ENCODE measurements at regions not wholly inside any gene's neighbourhood (a gene's known extent, or its start where the extent isn't known, plus 50 kb on each side); places are given as distances from the start of the nearest gene placed in this dataset.

DNA sequence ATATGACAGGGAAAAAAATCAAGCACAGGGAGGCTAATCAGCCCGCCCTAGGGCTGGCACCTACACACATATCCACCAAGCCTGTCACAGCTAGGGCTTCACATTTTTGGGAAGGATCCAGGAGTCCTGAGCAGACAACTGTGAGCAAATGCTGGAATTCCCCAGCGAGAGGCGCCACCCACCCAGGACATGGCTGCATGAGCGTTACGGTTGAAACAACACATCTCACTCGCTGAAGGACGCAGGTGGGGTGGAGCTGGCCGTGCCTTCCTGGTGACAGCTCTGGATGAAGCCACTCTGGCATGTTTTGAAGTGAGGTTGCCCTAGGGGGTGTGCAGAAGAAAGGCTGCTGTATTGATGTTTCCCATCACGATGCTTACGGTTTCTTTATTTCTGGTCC lies 315.1 kb upstream of the EEF2KMT start:
- TF ChIP-seq, protein P1, sequence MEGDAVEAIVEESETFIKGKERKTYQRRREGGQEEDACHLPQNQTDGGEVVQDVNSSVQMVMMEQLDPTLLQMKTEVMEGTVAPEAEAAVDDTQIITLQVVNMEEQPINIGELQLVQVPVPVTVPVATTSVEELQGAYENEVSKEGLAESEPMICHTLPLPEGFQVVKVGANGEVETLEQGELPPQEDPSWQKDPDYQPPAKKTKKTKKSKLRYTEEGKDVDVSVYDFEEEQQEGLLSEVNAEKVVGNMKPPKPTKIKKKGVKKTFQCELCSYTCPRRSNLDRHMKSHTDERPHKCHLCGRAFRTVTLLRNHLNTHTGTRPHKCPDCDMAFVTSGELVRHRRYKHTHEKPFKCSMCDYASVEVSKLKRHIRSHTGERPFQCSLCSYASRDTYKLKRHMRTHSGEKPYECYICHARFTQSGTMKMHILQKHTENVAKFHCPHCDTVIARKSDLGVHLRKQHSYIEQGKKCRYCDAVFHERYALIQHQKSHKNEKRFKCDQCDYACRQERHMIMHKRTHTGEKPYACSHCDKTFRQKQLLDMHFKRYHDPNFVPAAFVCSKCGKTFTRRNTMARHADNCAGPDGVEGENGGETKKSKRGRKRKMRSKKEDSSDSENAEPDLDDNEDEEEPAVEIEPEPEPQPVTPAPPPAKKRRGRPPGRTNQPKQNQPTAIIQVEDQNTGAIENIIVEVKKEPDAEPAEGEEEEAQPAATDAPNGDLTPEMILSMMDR (IDR thresholded peaks at IDR 0.05), result no peak
- H3K4me1 ChIP-seq (ENCODE audit: control insufficient read depth in 1 of 2, low read depth in 2 of 2), result no peaks in the 10 kb centered on the region
- no peaks in the 10 kb centered on the region for H3K9me3 ChIP-seq
- no peaks in the 10 kb centered on the region for H3K36me3 ChIP-seq
- no peak overlapping the region for H3K4me3 ChIP-seq
- H3K27ac ChIP-seq, result no peak overlapping the region
- ATAC-seq (ENCODE audit: insufficient number of reproducible peaks, low FRiP score, low read depth) (no peak), DNase-seq (ENCODE audit: low spot score) (no peak)
- H3K27me3 ChIP-seq (replicated peaks; ENCODE audit: insufficient read depth), result no peaks in the 10 kb centered on the region

DNA sequence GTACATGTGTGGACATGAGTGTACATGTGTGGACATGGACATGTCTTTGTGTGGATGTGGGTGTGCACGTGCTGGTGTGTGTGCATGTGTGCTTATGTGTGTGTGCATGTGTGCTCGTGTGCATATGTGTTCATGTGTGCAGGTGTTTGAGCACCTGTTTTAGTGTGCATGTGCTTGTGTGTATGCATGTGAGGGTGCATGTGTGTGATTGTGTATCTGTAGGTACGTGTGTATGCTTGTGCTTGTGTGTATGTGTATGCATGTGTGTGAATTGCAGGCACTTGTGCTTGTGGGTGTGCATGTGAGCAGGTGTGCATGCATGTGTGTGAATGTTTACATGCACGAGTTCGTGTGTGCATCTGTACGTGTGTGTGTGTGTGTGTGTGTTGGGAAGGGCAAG lies 300.6 kb upstream of the EEF2KMT start:
- Histone ChIP-seq H3K27me3 (replicated peaks; ENCODE audit: insufficient read depth) (no peaks in the 10 kb centered on the region), H3K4me1 (ENCODE audit: control insufficient read depth in 1 of 2, low read depth in 2 of 2) (no peaks in the 10 kb centered on the region), H3K4me3 (no peak overlapping the region), H3K36me3 (no peaks in the 10 kb centered on the region), H3K27ac (no peak overlapping the region), H3K9me3 (no peaks in the 10 kb centered on the region)
- no peak for DNase-seq (ENCODE audit: low spot score)
- ATAC-seq (ENCODE audit: insufficient number of reproducible peaks, low FRiP score, low read depth), result no peak
- TF ChIP-seq, protein P1 (IDR thresholded peaks at IDR 0.05), result no peak

DNA sequence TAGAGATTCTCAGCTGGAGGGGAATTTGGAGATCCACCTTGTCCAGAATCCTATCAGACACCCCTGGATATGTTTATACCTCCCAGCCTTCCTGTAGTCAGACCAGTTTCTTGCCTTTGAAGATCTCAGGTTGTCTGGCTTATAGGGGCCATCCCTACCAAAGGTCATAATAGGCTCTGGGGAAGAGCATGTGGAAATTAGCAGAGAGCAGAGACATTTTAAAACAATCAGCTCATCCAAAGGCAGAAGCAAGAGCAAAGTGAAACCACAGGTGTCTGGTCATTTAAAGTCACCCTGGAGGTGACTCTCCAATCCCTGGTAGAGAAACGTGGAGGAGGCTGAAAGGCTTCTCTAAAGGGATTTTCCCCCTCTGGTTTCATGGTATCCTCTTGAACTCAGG lies 299.3 kb upstream of the EEF2KMT start:
- DNase-seq (ENCODE audit: low spot score) (no peak), ATAC-seq (ENCODE audit: insufficient number of reproducible peaks, low FRiP score, low read depth) (no peak)
- TF ChIP-seq, protein P1 (IDR thresholded peaks at IDR 0.05), result no peak

GRCh38 chr16:5393070-5393469 lies 295.5 kb upstream of the EEF2KMT start:
- no peak overlapping the region for H3K4me3 ChIP-seq
- no peak for ATAC-seq (ENCODE audit: insufficient number of reproducible peaks, low FRiP score, low read depth)
- TF ChIP-seq, protein P1 (IDR thresholded peaks at IDR 0.05), result no peak

More for the DNA sequence above, 299.3 kb upstream of the EEF2KMT start:
- Histone ChIP-seq H3K27me3 (replicated peaks; ENCODE audit: insufficient read depth) (no peaks in the 10 kb centered on the region), H3K9me3 (no peaks in the 10 kb centered on the region), H3K4me1 (ENCODE audit: control insufficient read depth in 1 of 2, low read depth in 2 of 2) (no peaks in the 10 kb centered on the region), H3K36me3 (no peaks in the 10 kb centered on the region), H3K4me3 (no peak overlapping the region), H3K27ac (no peak overlapping the region)

DNA sequence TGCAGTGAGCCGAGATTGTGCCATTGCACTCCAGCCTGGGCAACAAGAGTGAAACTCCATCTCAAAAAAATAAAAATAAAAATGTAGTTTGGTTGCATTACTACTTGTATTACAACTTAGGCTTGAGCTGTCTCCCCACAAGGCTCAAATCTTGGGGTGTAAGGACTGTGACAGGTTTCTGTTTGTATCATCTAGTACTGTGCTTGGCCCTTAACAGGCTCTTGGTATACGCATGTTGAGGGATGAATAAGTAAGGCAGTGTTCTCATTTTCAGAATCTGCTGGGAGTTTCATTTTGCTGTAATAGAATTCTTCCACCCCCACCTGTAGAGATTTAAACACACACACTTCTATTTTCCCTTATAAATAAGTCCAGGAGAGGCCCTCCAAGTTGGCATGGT lies 289.4 kb upstream of the EEF2KMT start:
- DNase-seq (ENCODE audit: low spot score) (no peak), ATAC-seq (ENCODE audit: insufficient number of reproducible peaks, low FRiP score, low read depth) (no peak)
- no peak overlapping the region for H3K27ac ChIP-seq
- no peaks in the 10 kb centered on the region for H3K27me3 ChIP-seq (replicated peaks; ENCODE audit: insufficient read depth)
- no peaks in the 10 kb centered on the region for H3K36me3 ChIP-seq
- TF ChIP-seq, protein P1 (IDR thresholded peaks at IDR 0.05), result no peak
- no peaks in the 10 kb centered on the region for H3K4me1 ChIP-seq (ENCODE audit: control insufficient read depth in 1 of 2, low read depth in 2 of 2)
- no peaks in the 10 kb centered on the region for H3K9me3 ChIP-seq
- no peak overlapping the region for H3K4me3 ChIP-seq

More at GRCh38 chr16:5393070-5393469, 295.5 kb upstream of the EEF2KMT start:
- Histone ChIP-seq H3K9me3 (no peaks in the 10 kb centered on the region), H3K4me1 (ENCODE audit: control insufficient read depth in 1 of 2, low read depth in 2 of 2) (no peaks in the 10 kb centered on the region), H3K36me3 (no peaks in the 10 kb centered on the region), H3K27me3 (replicated peaks; ENCODE audit: insufficient read depth) (no peaks in the 10 kb centered on the region), H3K27ac (no peak overlapping the region)
- no peak for DNase-seq (ENCODE audit: low spot score)

Data from thoracic aorta (tissue), 2 donors.